Sigmoid colon (tissue), 6 donors: ENCODE measurements at regions not wholly inside any gene's neighbourhood (a gene's known extent, or its start where the extent isn't known, plus 50 kb on each side); places are given as distances from the start of the nearest gene placed in this dataset.
A peak's percentile ranks its signal among the peaks of the same experiment; 100 is the strongest.

Experiments used
- DNase-seq: peaks from one replicate; pipeline ENCODE4 v3.0.0-alpha.2; 2019
- H3K27ac ChIP-seq, 4 donors: fragments of 200-600 bp; sonication (generic); one replicate each; pipeline ENCODE4 v1.5.1; 2016 to 2019; ENCODE audit warnings: mild to moderate bottlenecking in 1 of 4
- H3K27me3 ChIP-seq, 3 donors: fragments of 200-600 bp; sonication (generic); one replicate each; pipeline ENCODE4 v1.5.1; 2019; ENCODE audit warnings: mild to moderate bottlenecking in 1 of 3
- H3K36me3 ChIP-seq, 4 donors: fragments of 200-600 bp; sonication (generic); one replicate each; pipeline ENCODE4 v1.5.1; 2016 to 2019
- H3K4me1 ChIP-seq, 4 donors: fragments of 200-600 bp; sonication (generic); one replicate each; pipeline ENCODE4 v1.5.1; 2017 to 2019
- H3K4me3 ChIP-seq, 4 donors: fragments of 200-600 bp; sonication (generic); one replicate each; pipeline ENCODE4 v1.5.1; 2017 to 2019; ENCODE audit warnings: mild to moderate bottlenecking in 2 of 4, moderate library complexity in 1 of 4
- H3K9me3 ChIP-seq, 4 donors: fragments of 200-600 bp in 3 of 4; sonication (generic) in 3 of 4; one replicate each; pipeline versions ENCODE4 v1.5.1 to v1.6.1; 2013 to 2019
- CTCF ChIP-seq, 4 experiments: fragments of 450-650 bp in 3 of 4; fragments of 200-600 bp in 1 of 4; IDR thresholded peaks; one replicate each; pipeline ENCODE4 v1.5.1; 2016 to 2019; ENCODE audit warnings: antibody characterized with exemption in 4 of 4, mild to moderate bottlenecking in 3 of 4, moderate library complexity in 2 of 4
- EP300 ChIP-seq, 4 donors: sonication (generic); formaldehyde crosslinking; IDR thresholded peaks; one replicate each; pipeline ENCODE4 v1.6.1; 2017; ENCODE audit warnings: antibody characterized with exemption in 4 of 4
- POLR2A ChIP-seq, 2 donors: fragments of 450-650 bp; IDR thresholded peaks; one replicate each; pipeline ENCODE4 v1.6.1; 2016; ENCODE audit warnings: antibody characterized with exemption in 2 of 2, mild to moderate bottlenecking in 2 of 2, moderate library complexity in 2 of 2
- POLR2AphosphoS5 ChIP-seq, 4 donors: sonication (generic); formaldehyde crosslinking; IDR thresholded peaks; one replicate each; pipeline ENCODE4 v1.6.1; 2017; ENCODE audit warnings: antibody characterized with exemption in 4 of 4
- WGBS, 2 donors: extraction: QIAGEN DNeasy Blood & Tissue Kit; methylation state at CpG; one replicate each; pipeline ENCODE4 v1.1.7; 2013; 5-methylcytosine and 5-hydroxymethylcytosine counted together
- intact Hi-C: fragments of 100-400 bp; cut with DNase I; formaldehyde crosslinking; loops from one replicate; pipeline ENCODE4 v1.15.1; 2023
- donor health status: healthy with polysubstance abuse.
- donor health status: healthy.

DNA sequence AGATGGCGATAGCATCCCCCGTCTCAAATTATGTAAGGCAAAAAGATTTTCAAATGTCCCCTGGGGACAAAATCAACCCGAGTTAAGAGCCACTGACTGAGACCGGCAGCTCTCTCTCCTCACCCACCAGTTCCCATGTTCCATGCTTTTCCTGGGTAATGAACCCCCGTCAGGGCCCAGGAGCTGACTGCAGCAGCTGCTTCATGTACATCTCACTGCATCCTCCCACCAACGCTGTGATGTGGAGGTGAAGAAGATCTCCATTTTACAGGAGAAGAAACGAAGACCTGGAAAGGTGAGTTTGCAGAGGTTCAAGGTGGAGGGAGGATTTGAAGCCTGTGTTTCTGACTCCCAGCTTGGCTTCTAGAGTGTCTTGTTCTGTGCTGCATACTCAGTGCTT lies 481.1 kb downstream of the MIAT start:
- WGBS, 2 donors: 80 to 89% methylated on average over 7 of the region's 7 CpGs
- no peak for TF ChIP-seq EP300 (IDR thresholded peaks at IDR 0.05)
- TF ChIP-seq POLR2A (IDR thresholded peaks at IDR 0.05): no peak
- TF ChIP-seq CTCF (IDR thresholded peaks at IDR 0.05): no peak
- no peak for TF ChIP-seq POLR2AphosphoS5 (IDR thresholded peaks at IDR 0.05)
- H3K27ac ChIP-seq: no peak overlapping the region

DNA sequence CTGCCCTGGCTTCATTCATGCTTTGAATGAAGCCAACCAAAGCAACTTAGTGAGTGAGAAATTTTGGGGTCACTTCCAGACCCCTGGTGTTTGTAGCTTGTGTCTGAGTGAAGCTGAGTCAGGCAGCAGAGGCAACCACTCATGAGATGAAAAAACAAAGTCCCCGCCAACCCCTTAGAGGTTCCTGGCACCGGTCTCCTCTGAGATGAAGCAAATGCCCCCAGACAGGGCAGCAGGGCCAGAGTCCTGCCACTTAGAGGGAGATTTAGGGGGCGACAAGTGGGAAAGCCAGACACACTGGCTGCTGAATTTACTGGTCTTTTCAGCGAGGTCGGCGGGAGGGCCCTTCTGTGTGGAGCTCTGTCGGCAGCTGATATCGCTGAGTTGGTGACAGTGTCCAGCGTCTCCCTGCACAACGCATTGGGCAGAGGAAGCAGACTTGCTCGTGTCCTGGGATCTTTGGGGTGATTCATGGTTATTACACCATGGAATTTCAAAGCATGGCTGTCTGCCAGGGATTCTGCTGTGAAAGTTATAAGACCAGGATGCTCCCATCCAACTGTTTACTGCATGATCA lies 482.6 kb downstream of the MIAT start:
- TF ChIP-seq POLR2AphosphoS5 (IDR thresholded peaks at IDR 0.05) (peak in 2 of 4 donors; percentile 11 to 47), POLR2A (IDR thresholded peaks at IDR 0.05) (no peak)
- intact Hi-C loops: no loop called here
- Histone ChIP-seq H3K27me3 (no peaks in the 10 kb centered on the region), H3K36me3 (no peaks in the 10 kb centered on the region), H3K4me1 (peaks cover 0 to 21% (median 12%) of the 10 kb centered on the region in 4 donors), H3K9me3 (peaks cover 0 to 2% (median 0%) of the 10 kb centered on the region in 4 donors), H3K4me3 (no peak overlapping the region), H3K27ac (peak overlapping the region in 1 of 4 donors; percentile 22)
- DNase-seq: peak; percentile 75
- 67 to 69% methylated on average over 11 of the region's 11 CpGs for WGBS, 2 donors

More for the DNA sequence above, 481.1 kb downstream of the MIAT start:
- intact Hi-C loops: no loop called here
- DNase-seq: no peak
- H3K9me3 ChIP-seq: peaks cover 0 to 2% (median 0%) of the 10 kb centered on the region in 4 donors
- peaks cover 0 to 36% (median 25%) of the 10 kb centered on the region in 4 donors for H3K4me1 ChIP-seq
- no peaks in the 10 kb centered on the region for H3K27me3 ChIP-seq
- no peaks in the 10 kb centered on the region for H3K36me3 ChIP-seq
- no peak overlapping the region for H3K4me3 ChIP-seq

DNA sequence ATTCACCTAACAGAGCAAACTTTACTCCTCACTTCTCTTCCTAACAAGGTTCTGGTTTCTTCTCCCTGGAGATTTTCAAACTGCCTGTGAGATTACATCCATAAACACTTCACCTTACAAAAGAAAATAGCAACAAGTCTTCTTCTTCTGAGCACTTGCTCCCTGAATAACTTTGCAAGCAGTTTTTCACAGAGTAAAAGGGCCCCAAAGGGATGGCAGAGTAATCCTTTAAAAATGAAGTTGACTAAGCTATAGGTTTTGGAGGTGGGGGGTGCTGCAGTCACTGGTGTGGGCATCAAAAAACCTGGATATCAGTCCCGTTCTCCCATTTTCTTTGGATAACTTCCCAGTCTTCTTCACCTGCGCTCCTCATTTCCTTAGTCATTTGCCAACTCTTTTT lies 484.9 kb downstream of the MIAT start:
- 20 to 63% methylated on average over 2 of the region's 2 CpGs for WGBS, 2 donors
- intact Hi-C loops: no loop called here

GRCh38 chr22:27144321-27144720 lies 486.9 kb downstream of the MIAT start:
- WGBS, 2 donors: 47 to 70% methylated on average over 2 of the region's 2 CpGs
- no peak for DNase-seq
- no peak overlapping the region for H3K4me3 ChIP-seq
- no peak overlapping the region for H3K27ac ChIP-seq
- no peak for TF ChIP-seq POLR2A (IDR thresholded peaks at IDR 0.05)
- TF ChIP-seq CTCF (IDR thresholded peaks at IDR 0.05): no peak
- no peak for TF ChIP-seq POLR2AphosphoS5 (IDR thresholded peaks at IDR 0.05)
- no peak for TF ChIP-seq EP300 (IDR thresholded peaks at IDR 0.05)
- intact Hi-C loops: no loop called here
- H3K36me3 ChIP-seq: no peaks in the 10 kb centered on the region
- H3K4me1 ChIP-seq: peaks cover 0 to 18% (median 17%) of the 10 kb centered on the region in 4 donors
- H3K9me3 ChIP-seq: peaks cover 0 to 2% (median 0%) of the 10 kb centered on the region in 4 donors
- no peaks in the 10 kb centered on the region for H3K27me3 ChIP-seq

More for the DNA sequence above, 484.9 kb downstream of the MIAT start:
- H3K9me3 ChIP-seq: no peaks in the 10 kb centered on the region
- H3K4me1 ChIP-seq: peaks cover 0 to 19% (median 18%) of the 10 kb centered on the region in 4 donors
- DNase-seq: no peak
- no peak for TF ChIP-seq POLR2A (IDR thresholded peaks at IDR 0.05)
- no peak for TF ChIP-seq CTCF (IDR thresholded peaks at IDR 0.05)
- TF ChIP-seq EP300 (IDR thresholded peaks at IDR 0.05): no peak
- no peak for TF ChIP-seq POLR2AphosphoS5 (IDR thresholded peaks at IDR 0.05)
- H3K4me3 ChIP-seq: no peak overlapping the region
- no peaks in the 10 kb centered on the region for H3K36me3 ChIP-seq
- H3K27me3 ChIP-seq: no peaks in the 10 kb centered on the region
- H3K27ac ChIP-seq: no peak overlapping the region

GRCh38 chr22:27146866-27147633 lies 489.7 kb downstream of the MIAT start:
- H3K27me3 ChIP-seq: no peaks in the 10 kb centered on the region
- TF ChIP-seq POLR2A (IDR thresholded peaks at IDR 0.05): no peak
- TF ChIP-seq EP300 (IDR thresholded peaks at IDR 0.05): no peak
- TF ChIP-seq POLR2AphosphoS5 (IDR thresholded peaks at IDR 0.05): no peak
- TF ChIP-seq CTCF (IDR thresholded peaks at IDR 0.05): no peak
- H3K4me3 ChIP-seq: no peak overlapping the region
- WGBS, 2 donors: 33 to 56% methylated on average over 4 of the region's 4 CpGs
- no peak for DNase-seq
- H3K36me3 ChIP-seq: no peaks in the 10 kb centered on the region
- peaks cover 0 to 17% (median 7%) of the 10 kb centered on the region in 4 donors for H3K4me1 ChIP-seq
- intact Hi-C loops: no loop called here
- H3K9me3 ChIP-seq: peaks cover 0 to 2% (median 0%) of the 10 kb centered on the region in 4 donors
- no peak overlapping the region for H3K27ac ChIP-seq
